ENCODE measurements at regions not wholly inside any gene's neighbourhood (a gene's known extent, or its start where the extent isn't known, plus 50 kb on each side); places are given as distances from the start of the nearest gene placed in this dataset.

GRCh38 chr11:114799476-114799875 lies 121.1 kb downstream of the NXPE2 start:
- TF ChIP-seq ZNF274 (IDR thresholded peaks at IDR 0.05; ENCODE audit: low read depth, low read length) (no peak), SUZ12 (IDR thresholded peaks at IDR 0.05; ENCODE audit: extremely low read depth, insufficient read depth, insufficient read length) (no peak)

All from NT2/D1 (cell line).